ENCODE measurements at regions not wholly inside any gene's neighbourhood (a gene's known extent, or its start where the extent isn't known, plus 50 kb on each side); places are given as distances from the start of the nearest gene placed in this dataset.

- Histone ChIP-seq H4K20me1 (replicated peaks; ENCODE audit: control insufficient read depth, insufficient read depth, low read length) (no peaks in the 10 kb centered on the region), H3K4me1 (replicated peaks in 1 of 2; ENCODE audit: control insufficient read depth in 2 of 2, insufficient read depth in 2 of 2, low read length in 2 of 2) (no peaks in the 10 kb centered on the region), H3K4me2 (ENCODE audit: insufficient read depth, low read length) (no peak overlapping the region), H3K9ac (ENCODE audit: insufficient read depth in 1 of 2, low read depth in 2 of 2, low read length in 2 of 2) (no peak overlapping the region), H3K27me3 (ENCODE audit: control insufficient read depth in 2 of 2, insufficient read depth in 2 of 2, low read length in 2 of 2) (no peaks in the 10 kb centered on the region), H2AFZ (ENCODE audit: low read depth, low read length) (no peak overlapping the region), H3K4me3 (no peak overlapping the region), H3K36me3 (ENCODE audit: control insufficient read depth, insufficient read depth, low read length) (no peaks in the 10 kb centered on the region), H3K9me1 (ENCODE audit: control insufficient read depth, insufficient read depth, low read length) (no peaks in the 10 kb centered on the region), H3K27ac (ENCODE audit: extremely low read depth, low read depth, low read length) (no peak overlapping the region), H3K9me3 (replicated peaks; ENCODE audit: control insufficient read depth, insufficient read depth, low read depth, low read length) (no peaks in the 10 kb centered on the region), H3K79me2 (ENCODE audit: control insufficient read depth, insufficient read depth, low read length) (no peaks in the 10 kb centered on the region)
- DNase-seq (ENCODE audit: extremely low read depth in 1 of 4, low spot score in 3 of 4) (no peak), ATAC-seq (no peak), FAIRE-seq (no peak)
- 0% methylated on average over 1 of the region's 1 CpG for WGBS (ENCODE audit: insufficient coverage, low coverage, missing lambda C conversion rate)
- ChIA-PET POLR2A (no interaction called here), CTCF (ENCODE audit: low intra/inter-chr PET ratio) (no interaction called here)
- BruUV-seq (replicated peaks), result no TSS peak
- intact Hi-C loops (cut with micrococcal nuclease) (no loop called here), in situ Hi-C loops (cut with MboI) (no loop called here)
- TF ChIP-seq ZNF140 (CRISPR knock-in tag; IDR thresholded peaks at IDR 0.05) (no peak), HEY1 (CRISPR knock-in tag; IDR thresholded peaks at IDR 0.05; ENCODE audit: borderline replicate concordance) (no peak), ZNF586 (CRISPR knock-in tag; conservative IDR thresholded peaks at IDR 0.05) (no peak), ZNF146 (CRISPR knock-in tag; IDR thresholded peaks at IDR 0.05; ENCODE audit: unreplicated experiment) (no peak), KDM2B (CRISPR knock-in tag; IDR thresholded peaks at IDR 0.05) (no peak), ZNF507 (tag; conservative IDR thresholded peaks at IDR 0.05) (no peak), POU5F1 (IDR thresholded peaks at IDR 0.05; ENCODE audit: borderline replicate concordance, low read depth, low read length, partially characterized antibody) (no peak), ZNF830 (CRISPR knock-in tag; IDR thresholded peaks at IDR 0.05) (no peak), ZBTB34 (CRISPR knock-in tag; IDR thresholded peaks at IDR 0.05) (no peak), NFE2L1 (tag; IDR thresholded peaks at IDR 0.05; ENCODE audit: borderline replicate concordance, low read depth) (no peak), SMAD4 (CRISPR knock-in tag; conservative IDR thresholded peaks at IDR 0.05) (no peak), POLR2AphosphoS5 (IDR thresholded peaks at IDR 0.05; ENCODE audit: control insufficient read depth, insufficient read depth, low read depth, low read length) (no peak), CEBPG (CRISPR knock-in tag; IDR thresholded peaks at IDR 0.05) (no peak), CEBPG (tag; conservative IDR thresholded peaks at IDR 0.05 in 1 of 2, IDR thresholded peaks at IDR 0.05 in 1 of 2) (no peak), XRCC4 (IDR thresholded peaks at IDR 0.05; ENCODE audit: extremely low read depth, insufficient read depth, insufficient read length) (no peak), NFIC (IDR thresholded peaks at IDR 0.05) (no peak), SMC3 (conservative IDR thresholded peaks at IDR 0.05; ENCODE audit: insufficient read depth, low read depth, low read length) (no peak), ZNF165 (CRISPR knock-in tag; IDR thresholded peaks at IDR 0.05; ENCODE audit: borderline replicate concordance) (no peak)
- TF ChIP-seq, protein P1, sequence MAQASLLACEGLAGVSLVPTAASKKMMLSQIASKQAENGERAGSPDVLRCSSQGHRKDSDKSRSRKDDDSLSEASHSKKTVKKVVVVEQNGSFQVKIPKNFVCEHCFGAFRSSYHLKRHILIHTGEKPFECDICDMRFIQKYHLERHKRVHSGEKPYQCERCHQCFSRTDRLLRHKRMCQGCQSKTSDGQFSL (CRISPR knock-in tag; IDR thresholded peaks at IDR 0.05), result no peak
- TF ChIP-seq, protein P1 (tag; IDR thresholded peaks at IDR 0.05), result no peak
These were observed 85.4 kb downstream of the MAGEC1 start for GRCh38 chrX:141989134-141989533.

Data from K562 (cell line).